Rectal smooth muscle tissue (tissue), 1 donor: ENCODE measurements at regions not wholly inside any gene's neighbourhood (a gene's known extent, or its start where the extent isn't known, plus 50 kb on each side); places are given as distances from the start of the nearest gene placed in this dataset.

Source experiments
- H3K27ac ChIP-seq: one replicate; pipeline ENCODE4 v1.7.0; 2013; ENCODE audit warnings: low read depth, low read length, inconsistent platforms
- H3K27me3 ChIP-seq: one replicate; pipeline ENCODE4 v1.7.0; 2013; ENCODE audit warnings: low read length; ENCODE audit not compliant: control insufficient read depth, insufficient read depth
- H3K36me3 ChIP-seq: one replicate; pipeline ENCODE4 v1.7.0; 2013; ENCODE audit warnings: low read length; ENCODE audit not compliant: control insufficient read depth, insufficient read depth
- H3K4me1 ChIP-seq: one replicate; pipeline ENCODE4 v1.7.0; 2013; ENCODE audit warnings: low read length; ENCODE audit not compliant: control insufficient read depth, insufficient read depth
- H3K4me3 ChIP-seq: one replicate; pipeline ENCODE4 v1.7.0; 2013; ENCODE audit warnings: low read length
- H3K9ac ChIP-seq: one replicate; pipeline ENCODE4 v1.7.0; 2013; ENCODE audit warnings: low read length

DNA sequence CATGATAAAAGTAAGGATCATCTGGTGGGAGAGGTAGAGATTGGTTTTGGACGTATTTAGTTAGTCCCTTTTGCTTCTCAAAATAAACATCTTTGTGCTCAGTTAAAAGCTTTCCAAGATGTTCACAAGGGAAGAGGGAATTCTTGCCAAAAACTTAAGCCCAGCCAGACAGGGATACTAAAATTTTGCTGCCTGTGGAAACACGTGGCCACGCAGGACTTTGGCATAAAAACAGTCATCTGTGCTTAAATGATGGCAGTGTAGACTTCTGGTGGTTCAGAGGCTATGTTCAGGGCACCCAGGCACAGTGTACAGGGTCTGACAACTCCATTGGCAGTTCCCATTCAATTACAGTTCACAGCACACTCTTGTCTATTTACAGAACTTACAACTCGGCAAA lies 93.2 kb upstream of the JADE1 start:
- Histone ChIP-seq H3K4me1 (peaks cover 9% of the 10 kb centered on the region), H3K27ac (peak overlapping the region; percentile 63), H3K27me3 (no peaks in the 10 kb centered on the region), H3K36me3 (no peaks in the 10 kb centered on the region), H3K9ac (no peak overlapping the region), H3K4me3 (no peak overlapping the region)

DNA sequence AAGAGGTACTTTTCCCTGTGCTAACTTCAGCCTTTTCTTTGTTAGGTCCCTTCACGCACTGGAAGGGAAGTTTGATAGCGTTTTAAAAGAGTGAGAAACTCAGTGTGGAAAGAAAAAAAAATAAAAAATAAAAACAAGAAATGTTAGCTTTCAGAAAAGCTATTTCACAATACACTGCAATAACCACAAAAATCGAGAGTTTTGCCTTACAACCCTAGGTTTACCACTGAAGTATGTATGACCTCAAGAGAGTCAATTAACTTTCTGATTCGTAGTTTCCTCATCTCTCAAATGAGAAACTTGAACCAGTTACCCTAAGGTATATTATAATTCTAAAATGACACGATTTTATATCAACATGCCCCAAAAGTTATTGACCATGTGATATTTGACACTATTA lies 93.9 kb upstream of the JADE1 start:
- Histone ChIP-seq H3K36me3 (no peaks in the 10 kb centered on the region), H3K9ac (no peak overlapping the region), H3K27ac (no peak overlapping the region), H3K27me3 (no peaks in the 10 kb centered on the region), H3K4me3 (no peak overlapping the region), H3K4me1 (peaks cover 9% of the 10 kb centered on the region)

DNA sequence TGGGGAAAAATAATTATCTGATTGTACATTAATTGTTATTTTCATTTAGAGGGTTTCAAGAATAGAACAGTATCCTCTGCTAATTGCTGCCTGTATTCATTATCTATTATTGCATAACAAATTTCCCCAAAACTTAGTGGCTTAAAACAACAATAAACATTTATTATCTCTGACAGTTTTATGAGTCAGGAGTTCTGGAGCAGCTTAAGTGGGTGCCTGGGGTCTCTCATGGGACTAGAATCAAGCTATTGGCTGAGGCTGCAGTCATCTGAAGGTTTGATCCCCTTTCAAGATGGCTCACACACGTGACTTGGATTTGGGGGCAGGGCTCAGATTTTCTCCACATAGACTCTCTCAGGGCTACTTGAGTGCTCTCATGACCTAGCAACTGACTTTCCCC lies 98.1 kb upstream of the JADE1 start:
- Histone ChIP-seq H3K4me1 (peaks cover 5% of the 10 kb centered on the region), H3K27me3 (no peaks in the 10 kb centered on the region), H3K4me3 (no peak overlapping the region), H3K36me3 (no peaks in the 10 kb centered on the region), H3K27ac (no peak overlapping the region), H3K9ac (no peak overlapping the region)

DNA sequence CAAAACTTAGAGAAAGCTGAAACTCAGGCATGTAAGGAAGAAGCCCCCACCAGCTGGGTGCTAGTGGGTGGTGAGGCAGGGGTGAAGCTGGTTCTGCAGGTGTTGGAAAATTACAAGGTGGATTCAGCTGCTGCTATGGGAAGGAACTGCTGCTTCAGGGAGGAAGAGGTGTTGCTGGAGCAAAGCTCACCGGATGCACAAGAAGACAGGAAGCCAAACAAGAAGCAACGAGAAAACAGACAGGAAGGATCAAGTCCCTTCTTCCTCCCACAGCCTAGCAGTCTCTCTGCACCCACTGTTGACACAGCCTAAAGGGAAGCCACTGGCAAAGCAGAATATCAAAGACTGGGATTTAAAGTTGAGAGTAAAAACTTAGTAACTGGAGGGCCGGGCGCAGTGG lies 100.2 kb upstream of the JADE1 start:
- no peak overlapping the region for H3K9ac ChIP-seq

DNA sequence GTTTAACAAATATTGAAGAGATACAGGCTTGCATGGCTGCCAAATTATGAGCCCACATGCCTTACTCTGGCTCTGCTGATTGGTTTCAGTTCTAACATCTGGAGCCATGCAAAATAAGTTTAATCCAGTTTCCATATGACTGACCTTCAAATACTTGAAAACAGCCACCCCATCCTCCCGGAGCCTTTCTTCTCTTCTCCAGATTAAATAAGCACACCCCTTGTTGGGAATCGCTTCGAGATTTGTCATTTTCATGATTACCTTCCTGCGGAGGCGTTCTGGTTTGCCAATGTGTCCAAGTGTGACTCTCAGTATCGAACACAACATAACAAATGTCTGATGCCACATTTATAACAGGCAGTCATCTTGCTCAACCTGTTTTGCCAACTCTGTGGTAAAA lies 101.6 kb upstream of the JADE1 start:
- Histone ChIP-seq H3K9ac (no peak overlapping the region), H3K27me3 (no peaks in the 10 kb centered on the region), H3K36me3 (no peaks in the 10 kb centered on the region), H3K4me1 (no peaks in the 10 kb centered on the region), H3K27ac (no peak overlapping the region), H3K4me3 (no peak overlapping the region)

More for the DNA sequence above, 100.2 kb upstream of the JADE1 start:
- Histone ChIP-seq H3K27me3 (no peaks in the 10 kb centered on the region), H3K4me1 (no peaks in the 10 kb centered on the region), H3K27ac (no peak overlapping the region), H3K4me3 (no peak overlapping the region), H3K36me3 (no peaks in the 10 kb centered on the region)

DNA sequence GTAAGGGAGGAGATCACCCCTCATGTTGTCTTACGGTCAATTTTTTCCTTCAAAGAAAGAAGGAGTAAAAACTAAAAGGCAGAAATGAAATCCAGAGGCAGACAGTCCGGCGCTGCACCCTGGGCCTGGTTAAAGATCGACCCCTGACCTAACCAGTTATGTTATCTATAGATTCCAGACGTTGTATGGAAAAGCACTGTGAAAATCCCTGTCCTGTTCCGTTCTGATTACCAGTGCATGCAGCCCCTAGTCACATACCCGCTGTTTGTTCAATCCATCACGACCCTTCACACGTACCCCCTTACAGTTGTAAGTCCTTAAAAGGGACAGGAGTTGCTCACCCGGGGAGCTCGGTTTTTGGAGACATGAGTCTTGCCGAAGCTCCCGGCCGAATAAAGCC lies 105.6 kb upstream of the JADE1 start:
- no peaks in the 10 kb centered on the region for H3K4me1 ChIP-seq
- no peak overlapping the region for H3K27ac ChIP-seq
- no peaks in the 10 kb centered on the region for H3K27me3 ChIP-seq
- H3K36me3 ChIP-seq = no peaks in the 10 kb centered on the region
- H3K4me3 ChIP-seq = no peak overlapping the region
- H3K9ac ChIP-seq = no peak overlapping the region

DNA sequence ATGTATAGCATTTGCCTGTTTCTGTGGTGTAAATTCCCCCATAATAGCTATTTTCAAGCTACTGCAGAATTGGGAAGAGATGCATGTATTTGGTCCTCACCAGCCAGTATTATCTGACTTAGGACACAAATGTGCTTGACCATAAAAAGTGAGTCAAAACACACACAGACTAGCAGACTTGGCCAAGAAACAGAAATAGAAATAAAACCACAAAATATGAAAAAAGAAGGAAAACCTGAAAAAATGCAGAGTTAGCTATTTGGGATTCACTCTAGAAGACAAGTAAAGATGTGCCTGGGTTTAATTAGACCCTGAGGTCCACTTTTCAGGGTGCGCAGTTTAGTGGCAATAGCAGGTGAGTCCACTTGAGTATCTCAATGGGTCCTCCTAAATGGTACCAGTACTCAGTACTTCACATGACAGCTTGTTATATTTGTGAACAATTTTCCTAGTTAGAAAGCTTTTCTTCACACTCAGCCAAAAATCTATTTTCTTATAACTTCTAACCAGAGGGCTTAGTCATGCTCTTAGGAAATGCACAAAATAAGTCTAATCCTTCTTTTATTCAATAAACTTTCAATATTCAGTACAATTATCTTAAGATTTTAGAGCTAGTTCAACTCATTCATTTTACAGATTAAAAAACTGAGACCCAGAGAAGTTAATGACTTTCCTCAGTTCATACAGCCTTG lies 108.7 kb upstream of the JADE1 start:
- Histone ChIP-seq H3K9ac (no peak overlapping the region), H3K4me3 (no peak overlapping the region), H3K4me1 (no peaks in the 10 kb centered on the region), H3K27me3 (no peaks in the 10 kb centered on the region), H3K36me3 (no peaks in the 10 kb centered on the region), H3K27ac (no peak overlapping the region)

DNA sequence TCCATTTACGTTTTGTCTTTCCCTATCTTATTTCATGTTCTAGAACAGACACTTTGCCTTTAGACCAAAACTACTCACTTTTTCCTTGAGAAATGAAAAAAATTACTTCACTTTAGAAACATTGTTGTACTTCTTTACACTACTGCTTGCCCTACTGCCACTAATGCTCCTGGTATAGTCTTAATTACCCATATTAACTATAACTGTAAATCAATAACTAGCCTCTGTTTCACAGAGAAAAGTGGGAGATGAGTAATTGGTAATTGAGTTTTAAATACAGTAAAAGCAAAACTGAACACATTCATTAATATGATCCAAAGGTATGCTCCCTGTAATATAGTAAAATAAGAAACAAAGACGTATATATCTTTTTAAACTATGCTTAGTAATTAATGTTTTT lies 111.1 kb upstream of the JADE1 start:
- no peaks in the 10 kb centered on the region for H3K4me1 ChIP-seq
- H3K27me3 ChIP-seq = no peaks in the 10 kb centered on the region
- H3K9ac ChIP-seq = no peak overlapping the region
- no peaks in the 10 kb centered on the region for H3K36me3 ChIP-seq
- no peak overlapping the region for H3K4me3 ChIP-seq
- H3K27ac ChIP-seq = no peak overlapping the region

DNA sequence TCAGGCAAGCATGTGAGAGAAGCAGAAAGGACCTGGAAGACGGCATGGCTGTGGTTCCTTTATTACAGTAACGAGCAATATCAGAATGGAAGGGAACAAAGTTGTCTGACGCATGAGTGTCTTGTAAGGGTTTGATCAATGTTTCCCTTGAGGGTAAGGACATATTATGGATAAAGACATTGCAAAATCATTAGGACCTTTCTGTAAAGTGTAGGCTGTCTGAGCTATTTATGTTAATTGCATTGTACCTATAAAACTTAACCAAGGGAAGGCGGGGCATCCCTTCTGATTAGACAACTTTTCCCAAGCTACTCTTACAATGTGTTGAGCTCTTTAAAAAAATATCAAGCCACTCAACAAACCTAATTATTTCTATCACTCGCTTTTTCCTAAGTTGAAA lies 112.2 kb upstream of the JADE1 start:
- no peak overlapping the region for H3K27ac ChIP-seq
- no peaks in the 10 kb centered on the region for H3K4me1 ChIP-seq
- H3K36me3 ChIP-seq = no peaks in the 10 kb centered on the region
- no peak overlapping the region for H3K4me3 ChIP-seq
- H3K9ac ChIP-seq = no peak overlapping the region
- H3K27me3 ChIP-seq = no peaks in the 10 kb centered on the region

DNA sequence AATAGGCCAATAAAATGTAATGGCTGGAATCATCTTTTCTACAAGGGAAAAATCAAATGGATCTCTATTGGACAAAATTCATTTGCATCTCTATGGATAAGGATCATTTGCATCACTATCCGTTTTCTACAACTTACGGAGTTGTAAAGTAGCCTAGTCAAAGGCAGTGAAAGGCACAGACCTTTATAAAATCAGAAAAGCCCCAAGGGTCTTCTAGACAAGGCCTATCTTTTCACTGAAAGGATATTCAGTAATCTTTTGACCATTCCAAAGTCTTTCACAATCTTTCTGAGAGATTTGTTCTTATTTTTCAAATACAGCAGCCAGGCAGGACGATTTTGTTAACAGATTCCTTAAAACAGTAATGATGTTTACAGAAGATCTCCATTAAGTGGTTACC lies 119.5 kb upstream of the JADE1 start:
- Histone ChIP-seq H3K27ac (no peak overlapping the region), H3K27me3 (no peaks in the 10 kb centered on the region), H3K4me3 (no peak overlapping the region), H3K36me3 (no peaks in the 10 kb centered on the region), H3K9ac (no peak overlapping the region), H3K4me1 (no peaks in the 10 kb centered on the region)

DNA sequence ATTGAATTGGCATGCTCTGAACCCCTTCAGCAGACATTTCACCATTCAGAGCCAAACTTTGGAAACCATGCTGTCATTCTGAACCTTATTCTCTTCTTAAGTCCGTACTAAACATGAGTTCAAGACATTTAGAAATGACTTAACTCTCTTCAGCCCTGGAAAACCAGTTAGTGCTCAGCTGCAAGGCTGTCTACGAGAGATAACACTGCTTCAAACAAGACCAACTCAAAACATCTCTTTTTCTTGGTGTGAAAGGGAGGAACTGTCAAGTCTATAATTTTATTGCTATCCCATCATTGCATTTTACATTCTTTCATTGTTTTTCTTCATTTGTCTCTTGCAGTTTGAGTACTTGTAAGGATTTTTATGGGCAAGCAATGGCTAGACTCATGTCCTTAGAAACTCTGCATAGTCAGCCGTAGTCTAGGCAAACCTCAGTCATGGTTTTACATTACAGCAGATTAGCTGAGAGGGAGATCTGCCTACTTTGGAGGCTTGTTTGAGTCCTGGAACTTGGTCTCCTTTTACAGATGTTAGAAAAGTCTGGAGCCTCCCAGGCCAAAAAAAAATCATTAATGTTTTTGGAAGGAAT lies 120.6 kb upstream of the JADE1 start:
- H3K27me3 ChIP-seq = no peaks in the 10 kb centered on the region
- no peaks in the 10 kb centered on the region for H3K4me1 ChIP-seq
- H3K9ac ChIP-seq = no peak overlapping the region
- no peaks in the 10 kb centered on the region for H3K36me3 ChIP-seq
- H3K27ac ChIP-seq = peak overlapping the region; percentile 19
- H3K4me3 ChIP-seq = no peak overlapping the region

DNA sequence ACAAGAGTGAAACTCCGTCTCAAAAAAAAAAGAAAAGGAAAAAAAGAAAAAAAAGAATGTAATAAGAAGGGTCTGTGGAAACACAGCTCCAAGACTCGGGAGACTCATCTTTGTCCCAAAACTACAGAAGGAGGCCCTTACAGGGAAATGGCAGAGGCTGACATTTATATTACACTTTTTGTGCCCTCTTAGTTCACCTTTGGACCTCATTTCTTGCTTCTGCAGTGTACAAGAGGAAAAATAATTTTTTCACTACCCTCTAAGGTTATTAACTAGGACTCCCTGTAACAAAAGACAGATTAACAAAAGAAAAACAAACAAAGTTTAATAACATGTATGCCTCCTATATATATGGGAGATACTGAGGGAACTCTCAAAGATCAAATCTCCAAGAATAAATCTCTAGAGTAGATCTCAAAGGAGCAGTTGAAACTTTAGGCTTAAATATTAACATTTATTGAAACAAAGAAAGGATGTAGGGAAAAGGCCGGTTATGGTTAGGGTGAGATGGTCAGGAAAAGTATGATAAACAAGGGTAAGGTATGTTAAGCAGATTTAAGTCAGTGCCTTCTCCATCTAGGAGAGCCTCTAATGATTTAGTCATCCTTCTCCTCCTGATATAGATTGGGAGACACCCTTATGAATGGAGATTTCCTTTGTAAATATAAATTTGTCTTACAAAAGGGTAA lies 121.3 kb upstream of the JADE1 start:
- H3K36me3 ChIP-seq = no peaks in the 10 kb centered on the region
- H3K4me3 ChIP-seq = no peak overlapping the region
- no peaks in the 10 kb centered on the region for H3K4me1 ChIP-seq
- H3K27me3 ChIP-seq = no peaks in the 10 kb centered on the region
- H3K27ac ChIP-seq = no peak overlapping the region
- H3K9ac ChIP-seq = no peak overlapping the region

DNA sequence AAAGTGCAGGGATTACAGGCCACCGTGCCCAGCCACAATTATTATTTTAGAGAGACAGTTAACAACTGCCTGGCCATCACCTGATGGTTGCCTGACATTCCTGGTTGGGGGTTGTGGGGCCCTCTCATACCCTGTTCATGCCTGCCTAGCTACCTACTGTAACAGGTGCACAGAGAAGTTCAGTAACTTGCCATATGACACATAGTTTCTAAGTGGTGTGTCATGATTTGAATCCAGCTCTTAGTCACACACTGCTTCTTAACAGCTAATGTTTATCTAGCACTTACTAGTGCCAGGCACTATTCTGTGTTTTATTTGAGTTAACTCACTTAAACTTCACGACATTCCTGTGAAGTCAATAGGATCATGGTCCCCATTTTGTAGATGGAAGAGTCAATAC lies 122.7 kb upstream of the JADE1 start:
- Histone ChIP-seq H3K4me1 (no peaks in the 10 kb centered on the region), H3K9ac (no peak overlapping the region), H3K27me3 (no peaks in the 10 kb centered on the region), H3K4me3 (no peak overlapping the region), H3K36me3 (no peaks in the 10 kb centered on the region), H3K27ac (no peak overlapping the region)
